GM19372 (cell line): ENCODE measurements at regions not wholly inside any gene's neighbourhood (a gene's known extent, or its start where the extent isn't known, plus 50 kb on each side); places are given as distances from the start of the nearest gene placed in this dataset.

Experiments used
- ATAC-seq: cut with Tn5 transposase; IDR thresholded peaks from one replicate; pipeline ENCODE4 v1.9.1; 2021; ENCODE audit warnings: mild to moderate bottlenecking, low read depth, moderate library complexity; ENCODE audit not compliant: unreplicated experiment

DNA sequence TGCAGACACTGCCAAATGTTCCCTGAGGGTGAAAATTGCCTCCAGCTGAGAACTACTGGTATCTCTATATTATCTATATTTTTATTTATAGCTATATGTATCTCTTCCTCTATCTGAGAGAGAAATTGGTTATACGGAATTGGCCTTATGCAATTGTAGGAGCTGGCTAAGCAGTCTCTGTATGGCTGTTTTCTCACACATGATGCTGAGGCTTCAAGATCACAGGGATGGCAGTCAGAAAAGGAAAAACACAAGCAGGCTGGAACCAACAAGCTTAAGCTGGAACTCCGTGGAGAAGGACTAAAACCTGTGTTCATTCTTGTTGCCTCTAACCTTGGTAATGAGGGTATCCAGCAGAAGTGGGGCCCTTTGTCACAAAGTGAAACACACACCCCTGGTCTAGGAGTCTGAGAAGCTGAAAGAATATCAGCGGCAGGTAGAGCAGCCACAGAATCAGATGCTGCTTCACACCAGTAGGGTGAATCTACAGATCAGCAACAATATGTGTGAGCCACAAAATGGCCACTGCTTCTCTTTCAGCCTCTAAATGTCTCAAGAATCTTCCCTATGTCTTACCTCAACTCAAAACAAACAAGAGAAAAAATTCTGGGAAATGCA lies 166.5 kb upstream of the PPP1R2C start:
- no peak for ATAC-seq

DNA sequence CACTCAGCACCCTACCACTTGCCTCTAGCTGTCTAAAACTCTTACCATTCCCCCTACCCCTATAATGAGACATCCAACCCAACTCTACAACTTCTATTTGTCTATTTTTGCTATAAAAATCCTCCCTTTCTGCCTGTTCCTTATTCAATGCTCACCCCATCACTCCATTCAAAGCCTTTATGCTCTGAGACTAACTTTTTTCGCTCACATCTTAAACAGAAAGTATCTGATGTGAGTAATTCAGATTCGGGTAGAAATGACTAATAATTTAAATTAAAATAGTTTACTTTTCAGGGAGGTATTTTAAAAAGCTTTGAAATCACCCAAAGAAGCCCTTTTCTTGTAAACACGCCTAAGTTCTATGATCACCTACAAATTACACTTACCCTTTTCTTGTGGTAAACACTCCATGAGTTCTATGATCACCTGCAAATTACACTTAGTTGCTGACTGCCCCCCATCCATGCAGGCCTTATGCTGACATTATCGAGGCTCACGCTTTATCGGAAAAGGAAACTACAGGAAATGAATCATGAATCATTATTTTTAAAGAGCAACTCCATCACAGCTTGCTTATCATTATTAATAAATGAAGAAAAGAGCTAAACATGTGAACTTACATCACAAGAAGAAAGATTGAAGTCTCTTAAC lies 168.7 kb upstream of the PPP1R2C start:
- no peak for ATAC-seq

DNA sequence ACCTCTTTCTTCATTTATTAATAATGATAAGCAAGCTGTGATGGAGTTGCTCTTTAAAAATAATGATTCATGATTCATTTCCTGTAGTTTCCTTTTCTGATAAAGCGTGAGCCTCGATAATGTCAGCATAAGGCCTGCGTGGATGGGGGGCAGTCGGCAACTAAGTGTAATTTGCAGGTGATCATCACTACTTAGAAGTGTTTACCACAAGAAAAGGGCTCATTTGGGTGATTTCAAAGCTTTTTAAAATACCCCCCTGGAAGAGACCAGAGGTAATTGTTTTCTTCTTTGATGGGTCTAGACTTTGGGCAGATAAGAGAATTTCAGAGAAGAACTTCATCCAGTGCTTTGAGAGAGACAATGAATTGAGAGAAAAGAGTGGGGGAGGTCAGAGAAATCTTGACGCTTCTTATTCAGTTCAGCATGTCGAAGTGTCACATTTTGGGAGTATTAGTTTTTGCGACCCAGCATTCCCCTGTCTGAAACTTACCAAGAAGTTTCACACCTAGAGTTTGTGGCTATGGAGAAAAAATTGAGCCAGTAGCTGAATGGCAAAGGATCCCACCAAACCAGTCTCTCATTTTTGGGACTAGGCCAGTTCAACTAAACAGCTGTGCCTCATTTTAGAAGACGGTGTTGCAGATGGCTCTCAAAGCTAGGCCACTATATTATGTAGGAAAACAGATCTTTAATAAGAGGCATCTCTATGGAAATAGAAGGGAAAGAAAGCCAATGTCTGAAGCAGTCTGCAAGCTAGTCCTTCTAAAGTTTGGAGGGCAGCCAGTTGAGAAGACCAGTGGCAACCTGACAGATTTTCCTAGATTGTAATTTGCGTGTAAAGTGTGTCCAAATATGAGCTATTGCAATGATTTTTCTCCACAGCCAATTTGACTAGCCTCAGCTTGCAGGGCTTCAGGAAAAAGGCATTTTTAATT lies 171.0 kb upstream of the PPP1R2C start:
- ATAC-seq = no peak

DNA sequence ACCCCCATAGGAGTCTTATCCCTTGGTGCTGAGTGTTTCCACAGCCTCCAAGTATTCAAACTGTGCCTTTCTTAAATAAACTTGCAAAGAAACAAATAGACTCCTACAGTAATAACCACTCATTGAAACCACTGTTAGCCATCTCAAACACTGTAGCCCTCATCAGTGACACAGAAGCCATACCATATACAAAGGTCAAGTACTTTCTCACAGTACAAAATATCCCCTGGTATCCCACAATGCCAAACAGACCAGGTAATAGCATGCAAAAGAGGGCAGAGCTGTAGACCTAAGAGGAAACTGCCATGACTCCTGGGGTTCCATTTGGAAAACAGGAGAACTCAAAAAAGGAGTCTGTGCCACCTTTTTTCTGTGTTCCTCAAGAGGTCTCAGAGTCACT lies 173.8 kb upstream of the PPP1R2C start:
- ATAC-seq = no peak

DNA sequence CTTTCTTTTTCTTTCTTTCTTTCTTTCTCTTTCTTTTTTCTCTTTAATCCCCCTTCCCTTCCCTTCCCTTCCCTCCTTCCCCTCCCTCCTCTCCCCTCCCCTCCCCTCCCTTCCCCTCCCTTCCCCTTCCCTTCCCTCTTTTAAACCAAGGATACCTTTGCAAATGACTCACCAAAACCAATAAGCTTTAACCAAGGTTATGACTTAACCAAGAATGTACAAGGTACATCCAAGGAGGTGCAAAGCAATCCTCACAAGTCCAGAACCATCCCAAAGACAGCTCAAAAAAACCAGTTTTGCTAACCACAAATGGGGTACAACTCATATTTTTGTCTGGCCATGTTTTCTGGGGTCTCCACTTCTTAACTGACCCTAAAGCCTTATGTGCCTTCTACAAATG lies 174.7 kb upstream of the PPP1R2C start:
- ATAC-seq = no peak

DNA sequence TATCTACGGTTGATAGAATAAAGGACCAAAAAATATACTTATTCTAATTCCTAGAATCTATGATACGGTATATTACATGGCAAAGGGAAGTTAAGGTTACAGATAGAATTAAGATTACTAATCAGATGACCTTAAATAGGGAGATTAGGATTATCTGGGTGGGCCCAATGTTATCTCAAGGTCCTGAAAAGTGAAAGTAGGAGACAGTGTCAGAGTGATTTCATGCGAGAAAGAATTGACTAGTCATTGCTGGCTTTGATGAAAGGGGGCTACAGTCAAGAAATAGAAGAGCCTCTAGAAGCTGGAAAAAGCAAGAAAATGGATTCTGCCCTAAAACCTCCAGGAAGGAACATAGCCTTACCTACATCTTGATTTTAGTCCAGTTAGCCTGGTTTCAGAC lies 176.9 kb upstream of the PPP1R2C start:
- ATAC-seq = no peak

DNA sequence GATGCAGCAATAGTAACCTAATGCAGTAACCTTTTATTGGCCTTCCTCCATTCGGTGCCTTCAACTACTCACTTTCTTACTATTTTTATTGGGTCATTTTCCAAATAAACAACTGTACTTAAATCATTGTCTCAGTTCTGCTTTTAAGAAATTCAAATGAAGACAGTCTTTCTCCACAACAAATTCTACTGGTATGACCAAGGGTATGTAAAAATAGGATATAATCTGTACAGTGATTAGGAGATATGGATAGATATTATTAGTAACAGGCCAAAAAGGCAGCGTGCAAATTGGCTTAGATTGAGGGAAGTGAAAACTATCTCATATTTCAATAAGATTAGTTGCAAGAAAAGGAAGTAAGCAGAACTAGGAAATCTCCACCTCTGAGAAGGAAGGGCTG lies 177.4 kb upstream of the PPP1R2C start:
- ATAC-seq = peak; percentile 77

DNA sequence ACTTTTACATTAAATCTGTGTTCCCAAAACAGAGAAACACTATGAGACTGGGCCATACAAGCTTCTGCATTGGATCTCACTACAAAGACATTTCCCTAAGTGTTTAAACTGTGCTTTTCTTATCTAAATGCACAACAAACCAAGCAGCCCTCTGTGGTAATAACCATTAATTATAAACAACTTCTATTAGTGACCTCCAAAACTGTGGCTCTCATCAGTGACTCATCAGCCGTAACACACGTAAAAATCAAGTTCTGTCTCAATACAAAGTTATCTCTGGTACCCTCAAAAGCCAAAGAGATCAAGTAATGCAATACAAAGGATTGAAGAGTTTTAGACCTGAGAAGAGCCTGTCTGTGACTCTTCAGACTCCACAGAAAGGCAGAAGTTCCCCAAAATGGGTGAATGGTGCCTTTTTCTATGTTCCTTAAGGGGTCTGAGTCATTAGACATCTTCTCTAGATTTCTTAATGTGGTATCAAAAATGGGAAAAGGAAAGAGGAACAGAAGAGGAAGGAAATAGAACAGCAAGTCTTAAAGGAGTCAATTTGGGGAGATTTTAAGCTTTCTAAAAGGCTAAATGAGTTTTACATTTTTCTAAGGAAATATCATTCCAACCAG lies 189.8 kb upstream of the PPP1R2C start:
- no peak for ATAC-seq

DNA sequence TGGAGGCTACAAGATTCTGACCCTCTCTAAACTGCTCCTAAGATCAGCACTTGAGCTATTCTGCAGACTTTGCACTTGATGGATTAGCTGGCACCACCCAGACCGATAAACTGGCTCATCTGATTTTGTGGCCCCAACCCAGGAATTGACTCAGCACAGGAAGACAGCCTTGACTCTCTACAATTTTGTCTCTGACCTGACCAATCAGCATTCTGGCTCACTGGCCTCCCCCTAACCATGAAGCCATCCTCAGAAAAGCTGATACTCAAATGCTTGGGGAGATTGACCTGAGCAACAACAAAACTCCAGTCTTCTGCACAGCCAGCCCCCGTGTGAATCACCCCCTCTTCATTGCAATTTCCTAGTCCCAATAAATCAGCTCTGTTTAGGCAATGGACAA lies 195.4 kb upstream of the PPP1R2C start:
- no peak for ATAC-seq

DNA sequence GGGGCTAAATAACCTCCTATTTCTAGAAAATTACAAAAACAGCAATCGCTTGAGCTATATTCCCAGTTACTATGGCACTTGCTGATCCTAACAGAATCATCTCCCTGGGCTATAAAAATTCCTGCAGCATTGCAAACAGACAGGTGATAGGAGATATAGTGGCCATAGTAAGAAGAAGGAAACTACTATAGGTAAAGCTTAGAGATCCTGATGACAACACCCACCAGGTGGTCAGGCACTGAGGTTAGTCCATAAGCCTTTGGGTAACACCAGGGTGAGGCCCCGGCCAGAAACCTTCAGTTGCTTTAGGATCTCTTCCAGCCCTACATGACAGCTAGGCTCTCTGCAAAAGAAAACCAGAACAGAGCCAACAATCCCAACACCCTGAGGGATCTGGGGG lies 197.9 kb upstream of the PPP1R2C start:
- no peak for ATAC-seq

DNA sequence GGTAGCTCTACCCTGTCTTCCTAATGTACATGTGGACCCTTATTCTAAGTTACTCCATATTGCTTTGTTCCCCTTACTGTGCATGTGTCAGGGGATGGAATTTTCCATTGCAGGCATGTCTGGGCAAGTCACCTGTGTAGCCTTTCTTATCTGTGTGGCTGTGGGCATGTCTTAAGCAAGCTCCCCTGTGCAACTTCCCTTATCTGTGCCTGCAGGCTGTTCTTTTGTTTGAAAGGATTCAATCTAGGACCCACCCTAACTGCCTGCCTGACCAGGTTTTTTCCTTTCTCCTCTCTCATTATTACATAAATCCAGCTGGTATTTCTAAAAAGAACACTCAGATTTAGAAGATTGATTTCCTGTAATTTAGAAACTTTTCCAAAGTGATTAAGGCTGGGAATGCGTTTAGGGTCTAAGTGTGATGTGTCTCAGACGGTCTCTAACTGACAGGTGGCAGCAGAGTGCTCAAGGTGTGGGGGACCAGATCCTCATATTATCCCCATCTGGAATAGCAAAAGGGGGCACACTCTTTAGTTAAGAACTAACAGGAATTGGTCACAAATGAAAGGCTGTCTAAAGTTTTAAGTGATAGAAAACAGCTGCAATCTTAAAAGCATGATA lies 198.9 kb upstream of the PPP1R2C start:
- ATAC-seq = no peak

DNA sequence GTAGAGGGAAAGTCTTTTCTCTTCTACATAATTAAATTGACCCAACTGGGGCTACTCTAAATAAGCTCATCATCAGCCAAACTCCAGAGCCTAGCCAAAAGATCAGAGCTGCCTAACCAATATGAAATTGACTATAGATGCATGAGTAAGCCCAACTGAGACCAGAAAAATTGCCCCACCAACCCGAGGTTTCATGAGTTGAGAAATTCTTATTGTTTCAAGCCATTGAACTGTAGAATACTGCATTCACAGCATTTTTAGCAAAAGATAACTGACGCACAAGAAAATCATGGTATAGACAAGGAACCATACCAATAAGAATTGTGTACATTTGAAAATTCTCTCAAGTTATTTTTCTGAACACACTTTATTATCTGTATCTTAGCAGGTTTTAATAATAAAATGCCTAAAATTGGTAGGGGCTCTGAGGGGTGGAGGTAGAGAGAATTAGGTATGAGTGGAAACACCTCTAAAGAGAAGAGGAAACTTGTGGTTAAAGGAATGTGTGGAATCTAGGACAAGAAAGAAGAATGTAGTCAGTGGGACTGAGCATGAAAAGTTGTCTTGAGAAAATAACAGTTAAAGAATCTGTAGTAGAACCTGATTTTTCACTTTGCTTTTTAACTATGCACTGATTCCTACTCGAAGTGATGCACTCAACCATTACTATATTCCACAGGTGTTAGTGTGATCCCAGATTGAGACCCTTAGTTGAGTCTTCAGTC lies 200.9 kb upstream of the PPP1R2C start:
- ATAC-seq = no peak

DNA sequence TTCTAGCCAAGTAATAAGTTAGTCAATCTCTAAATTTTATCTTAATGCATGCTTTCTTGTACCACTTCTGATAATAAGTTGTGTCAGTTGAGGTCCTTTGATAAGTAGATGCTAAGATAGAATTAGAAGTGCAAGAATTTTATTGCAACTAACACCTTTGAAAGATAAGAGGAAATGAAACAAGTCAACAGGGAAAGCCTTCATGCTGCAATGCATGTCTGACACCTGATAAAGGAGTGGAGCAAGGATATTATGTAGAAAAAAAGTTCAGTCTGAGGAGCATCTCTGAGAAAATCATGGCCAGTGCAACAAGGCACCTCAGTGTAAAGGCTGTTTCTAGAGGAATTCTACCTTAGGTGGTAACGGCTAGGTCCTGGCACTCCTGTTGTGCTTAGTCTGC lies 210.7 kb upstream of the PPP1R2C start:
- no peak for ATAC-seq

DNA sequence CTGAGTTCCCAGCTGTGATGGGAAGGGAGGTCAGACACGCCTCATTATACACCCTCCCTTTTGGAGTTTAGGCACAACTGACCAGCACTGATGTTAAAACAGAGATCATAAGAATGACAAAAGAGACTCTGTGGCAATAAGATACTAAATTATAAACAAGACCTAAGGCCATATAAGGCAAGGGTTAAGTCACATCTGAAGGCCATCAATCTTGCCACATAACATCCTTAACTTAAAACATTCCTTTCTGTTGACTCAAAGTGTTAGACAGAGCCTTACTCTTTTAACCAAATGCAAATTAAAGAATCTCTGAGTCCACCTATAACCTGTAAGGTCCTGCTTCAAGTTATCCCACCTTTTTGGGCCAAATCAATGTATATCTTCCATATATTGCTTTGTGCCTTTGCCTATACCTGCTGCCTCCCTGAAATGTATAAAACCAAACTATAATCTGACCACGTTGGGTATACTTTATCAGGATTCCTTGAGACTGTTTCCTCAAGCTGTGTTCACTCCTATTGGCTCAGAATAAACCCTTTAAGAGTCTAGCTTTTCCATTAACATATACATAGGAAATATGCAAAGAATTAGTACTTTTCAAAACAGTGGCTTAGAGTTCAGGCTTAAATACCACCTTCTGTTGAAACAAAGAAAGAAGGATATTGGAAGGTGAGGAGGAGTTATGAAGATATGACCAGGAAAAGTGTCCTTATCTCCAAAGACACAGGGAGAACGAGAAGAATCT lies 214.4 kb upstream of the PPP1R2C start:
- ATAC-seq = no peak

DNA sequence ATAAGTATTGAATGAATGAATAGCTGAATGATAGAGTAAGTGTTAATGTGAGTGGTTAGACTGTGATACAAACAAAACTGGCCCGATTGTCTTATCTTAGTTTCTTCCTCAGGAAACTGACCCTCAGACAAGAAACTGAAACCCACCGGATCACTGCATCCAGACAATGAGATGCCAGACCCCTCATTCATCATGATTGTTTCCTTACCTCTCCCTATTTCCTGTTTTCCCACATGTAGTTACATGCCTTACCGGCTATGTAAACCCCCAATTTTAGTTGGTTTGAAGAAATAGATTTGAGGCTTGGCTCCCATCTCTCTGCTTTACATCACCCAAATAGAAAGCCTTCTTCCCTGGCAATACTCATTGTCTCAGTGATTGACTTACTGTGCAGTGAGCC lies 218.9 kb upstream of the PPP1R2C start:
- no peak for ATAC-seq

DNA sequence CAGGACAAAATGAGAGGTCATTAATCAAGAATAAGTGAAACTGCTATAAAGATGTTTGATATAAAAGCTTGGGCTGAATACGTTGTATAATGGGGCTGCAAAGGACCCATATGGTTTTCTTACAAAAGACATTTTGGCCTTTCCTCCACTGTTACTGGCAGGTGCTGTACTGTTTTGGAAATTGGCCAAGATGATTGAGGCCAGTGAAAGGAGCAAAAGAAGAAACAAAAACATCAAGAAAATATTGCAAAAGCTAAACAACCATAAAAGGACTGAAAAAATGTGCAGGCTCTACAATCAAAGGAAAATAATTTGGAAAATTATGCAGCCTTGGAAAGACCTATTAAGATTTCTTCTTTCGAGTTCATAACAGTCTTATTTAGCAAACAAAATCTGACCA lies 222.2 kb upstream of the PPP1R2C start:
- no peak for ATAC-seq

DNA sequence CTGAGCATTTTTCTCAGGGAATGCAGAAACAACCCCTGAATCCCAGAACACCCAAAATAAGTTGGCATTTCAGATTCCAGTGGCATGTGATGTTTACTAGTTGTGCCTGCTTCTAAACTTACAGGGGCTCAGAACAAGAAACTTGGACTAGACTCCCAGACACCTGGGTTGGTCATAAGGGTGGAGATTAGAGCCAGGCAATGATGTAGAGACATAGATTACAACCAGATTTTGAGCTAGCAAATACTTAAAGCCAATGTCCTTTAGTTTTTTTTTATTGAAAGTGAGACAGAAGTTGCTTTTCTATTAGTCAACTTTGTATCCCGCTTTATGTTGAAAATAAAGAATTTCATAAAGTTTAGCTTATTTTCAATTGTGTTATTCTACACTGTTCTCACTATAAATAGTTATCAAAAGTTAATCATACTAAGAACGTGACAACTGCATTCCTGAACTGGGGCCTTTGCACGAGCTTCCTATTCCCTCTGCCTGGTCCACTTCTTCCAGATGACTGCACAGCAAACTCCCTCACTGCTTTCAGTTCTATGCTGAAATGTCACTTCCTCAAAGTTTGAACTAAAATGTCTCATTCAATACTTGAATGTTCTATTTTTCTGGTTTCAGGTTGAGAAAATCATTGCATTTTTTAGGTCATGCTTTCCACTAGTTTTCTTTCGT lies 224.7 kb upstream of the PPP1R2C start:
- ATAC-seq = peak; percentile 74

DNA sequence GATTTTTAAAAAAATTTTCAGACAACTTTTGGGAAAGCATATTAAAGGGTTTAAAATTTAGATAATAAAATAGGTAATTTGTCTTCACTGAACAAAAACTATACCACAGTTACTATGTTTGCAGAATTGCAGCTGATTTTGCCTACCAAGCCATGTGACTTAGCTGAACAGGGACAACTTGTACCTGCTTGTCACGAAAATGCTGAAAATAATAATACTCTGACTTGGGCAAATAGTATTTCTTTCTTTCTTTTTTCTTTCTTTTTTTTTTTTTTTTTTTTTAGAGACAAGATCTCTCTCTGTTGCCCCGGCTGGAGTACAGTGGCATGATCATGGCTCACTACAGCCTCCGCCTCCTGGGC lies 225.2 kb upstream of the PPP1R2C start:
- no peak for ATAC-seq

DNA sequence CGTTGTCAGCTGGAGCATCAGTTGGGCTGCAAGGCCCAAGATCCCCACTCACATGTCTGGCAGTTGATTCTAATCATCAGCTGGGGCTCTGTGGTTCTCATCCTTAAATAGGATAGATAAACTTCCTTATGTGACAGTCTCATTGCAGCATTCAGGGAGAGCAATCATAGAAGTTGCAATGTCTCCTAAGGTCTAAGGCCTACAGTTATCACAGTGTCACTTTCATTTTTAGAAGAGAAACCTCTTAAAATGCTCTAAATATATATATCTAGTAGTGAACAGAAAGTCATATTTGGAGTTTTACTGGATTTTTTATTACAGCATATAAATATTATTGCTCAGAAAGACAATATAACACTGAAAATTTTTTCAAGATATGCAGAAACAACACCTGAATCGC lies 226.0 kb upstream of the PPP1R2C start:
- ATAC-seq = no peak
